ENCODE measurements at regions not wholly inside any gene's neighbourhood (a gene's known extent, or its start where the extent isn't known, plus 50 kb on each side); places are given as distances from the start of the nearest gene placed in this dataset.

DNA sequence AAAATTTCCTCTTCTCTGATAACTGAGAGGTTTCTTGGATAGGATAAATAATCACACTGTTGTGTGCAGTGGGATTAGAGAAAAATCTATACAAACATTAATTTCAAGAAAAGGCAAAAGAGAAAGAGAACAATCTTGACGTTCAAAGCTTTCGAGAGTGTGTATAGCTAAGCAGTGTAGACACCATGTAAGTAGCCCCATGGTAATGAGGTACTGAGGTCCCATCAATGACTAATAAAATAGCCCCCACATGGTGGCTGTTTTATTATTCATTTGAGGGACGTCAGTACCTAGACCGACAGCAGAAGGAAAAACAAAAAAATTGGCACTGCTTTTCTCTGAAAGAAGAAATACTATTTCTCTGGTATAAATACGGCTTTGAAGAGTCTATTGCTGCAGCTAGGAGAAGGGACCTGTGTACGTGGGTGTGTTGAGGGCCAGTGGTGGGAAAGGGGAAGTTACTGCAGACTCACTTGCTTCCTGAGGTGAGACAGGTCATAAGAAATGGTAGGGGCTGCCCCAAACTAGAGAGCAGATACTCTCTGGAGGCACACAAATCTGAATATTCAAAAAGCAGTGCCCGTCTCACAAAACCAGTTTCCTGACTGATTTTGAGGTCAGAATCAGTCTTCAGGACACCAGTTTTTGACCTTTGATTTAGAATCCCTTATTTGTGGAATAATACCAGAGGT, 339.8 kb downstream of the EMP1 start:
- TF ChIP-seq TCF7L2 (IDR thresholded peaks at IDR 0.05; ENCODE audit: low read depth, low read length), result no peak
- TF ChIP-seq, protein P1, sequence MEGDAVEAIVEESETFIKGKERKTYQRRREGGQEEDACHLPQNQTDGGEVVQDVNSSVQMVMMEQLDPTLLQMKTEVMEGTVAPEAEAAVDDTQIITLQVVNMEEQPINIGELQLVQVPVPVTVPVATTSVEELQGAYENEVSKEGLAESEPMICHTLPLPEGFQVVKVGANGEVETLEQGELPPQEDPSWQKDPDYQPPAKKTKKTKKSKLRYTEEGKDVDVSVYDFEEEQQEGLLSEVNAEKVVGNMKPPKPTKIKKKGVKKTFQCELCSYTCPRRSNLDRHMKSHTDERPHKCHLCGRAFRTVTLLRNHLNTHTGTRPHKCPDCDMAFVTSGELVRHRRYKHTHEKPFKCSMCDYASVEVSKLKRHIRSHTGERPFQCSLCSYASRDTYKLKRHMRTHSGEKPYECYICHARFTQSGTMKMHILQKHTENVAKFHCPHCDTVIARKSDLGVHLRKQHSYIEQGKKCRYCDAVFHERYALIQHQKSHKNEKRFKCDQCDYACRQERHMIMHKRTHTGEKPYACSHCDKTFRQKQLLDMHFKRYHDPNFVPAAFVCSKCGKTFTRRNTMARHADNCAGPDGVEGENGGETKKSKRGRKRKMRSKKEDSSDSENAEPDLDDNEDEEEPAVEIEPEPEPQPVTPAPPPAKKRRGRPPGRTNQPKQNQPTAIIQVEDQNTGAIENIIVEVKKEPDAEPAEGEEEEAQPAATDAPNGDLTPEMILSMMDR (IDR thresholded peaks at IDR 0.05), result no peak
- no peak for TF ChIP-seq POLR2AphosphoS5 (IDR thresholded peaks at IDR 0.05; ENCODE audit: low read depth, low read length)

All from Panc1 (cell line).